ENCODE measurements at regions not wholly inside any gene's neighbourhood (a gene's known extent, or its start where the extent isn't known, plus 50 kb on each side); places are given as distances from the start of the nearest gene placed in this dataset.

DNA sequence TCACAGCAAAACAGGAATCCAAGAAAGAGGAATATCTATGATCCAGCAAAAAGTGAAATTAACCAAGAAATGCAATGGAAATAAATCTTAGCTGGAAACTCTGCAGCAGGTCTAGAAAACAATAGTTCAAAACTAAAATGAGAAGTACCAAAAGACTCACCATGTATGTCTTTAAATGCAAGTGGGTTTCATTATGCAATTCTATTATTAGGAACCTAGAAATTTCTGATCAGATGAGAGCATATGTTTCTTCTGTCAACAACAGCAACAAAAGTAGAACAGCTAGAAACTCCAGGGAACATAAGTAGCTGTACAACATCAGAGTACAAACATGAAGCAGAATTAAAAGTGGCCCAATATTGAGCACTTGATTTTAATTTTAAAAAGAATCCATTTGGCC, 304.0 kb downstream of the ARHGAP12 start:
- Histone ChIP-seq H3K27me3 (ENCODE audit: insufficient read depth, poor library complexity, severe bottlenecking) (no peaks in the 10 kb centered on the region), H3K27ac (replicated peaks) (no peak overlapping the region), H3K4me3 (replicated peaks; ENCODE audit: insufficient read depth, low read length) (no peak overlapping the region)
- TF ChIP-seq GABPA (IDR thresholded peaks at IDR 0.05; ENCODE audit: low read depth), result no peak
- TF ChIP-seq SPI1 (IDR thresholded peaks at IDR 0.05; ENCODE audit: borderline replicate concordance, low read depth), result no peak
- TF ChIP-seq, protein P1, sequence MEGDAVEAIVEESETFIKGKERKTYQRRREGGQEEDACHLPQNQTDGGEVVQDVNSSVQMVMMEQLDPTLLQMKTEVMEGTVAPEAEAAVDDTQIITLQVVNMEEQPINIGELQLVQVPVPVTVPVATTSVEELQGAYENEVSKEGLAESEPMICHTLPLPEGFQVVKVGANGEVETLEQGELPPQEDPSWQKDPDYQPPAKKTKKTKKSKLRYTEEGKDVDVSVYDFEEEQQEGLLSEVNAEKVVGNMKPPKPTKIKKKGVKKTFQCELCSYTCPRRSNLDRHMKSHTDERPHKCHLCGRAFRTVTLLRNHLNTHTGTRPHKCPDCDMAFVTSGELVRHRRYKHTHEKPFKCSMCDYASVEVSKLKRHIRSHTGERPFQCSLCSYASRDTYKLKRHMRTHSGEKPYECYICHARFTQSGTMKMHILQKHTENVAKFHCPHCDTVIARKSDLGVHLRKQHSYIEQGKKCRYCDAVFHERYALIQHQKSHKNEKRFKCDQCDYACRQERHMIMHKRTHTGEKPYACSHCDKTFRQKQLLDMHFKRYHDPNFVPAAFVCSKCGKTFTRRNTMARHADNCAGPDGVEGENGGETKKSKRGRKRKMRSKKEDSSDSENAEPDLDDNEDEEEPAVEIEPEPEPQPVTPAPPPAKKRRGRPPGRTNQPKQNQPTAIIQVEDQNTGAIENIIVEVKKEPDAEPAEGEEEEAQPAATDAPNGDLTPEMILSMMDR (IDR thresholded peaks at IDR 0.05; ENCODE audit: insufficient read depth, low read length), result no peak
- TF ChIP-seq, protein P2, sequence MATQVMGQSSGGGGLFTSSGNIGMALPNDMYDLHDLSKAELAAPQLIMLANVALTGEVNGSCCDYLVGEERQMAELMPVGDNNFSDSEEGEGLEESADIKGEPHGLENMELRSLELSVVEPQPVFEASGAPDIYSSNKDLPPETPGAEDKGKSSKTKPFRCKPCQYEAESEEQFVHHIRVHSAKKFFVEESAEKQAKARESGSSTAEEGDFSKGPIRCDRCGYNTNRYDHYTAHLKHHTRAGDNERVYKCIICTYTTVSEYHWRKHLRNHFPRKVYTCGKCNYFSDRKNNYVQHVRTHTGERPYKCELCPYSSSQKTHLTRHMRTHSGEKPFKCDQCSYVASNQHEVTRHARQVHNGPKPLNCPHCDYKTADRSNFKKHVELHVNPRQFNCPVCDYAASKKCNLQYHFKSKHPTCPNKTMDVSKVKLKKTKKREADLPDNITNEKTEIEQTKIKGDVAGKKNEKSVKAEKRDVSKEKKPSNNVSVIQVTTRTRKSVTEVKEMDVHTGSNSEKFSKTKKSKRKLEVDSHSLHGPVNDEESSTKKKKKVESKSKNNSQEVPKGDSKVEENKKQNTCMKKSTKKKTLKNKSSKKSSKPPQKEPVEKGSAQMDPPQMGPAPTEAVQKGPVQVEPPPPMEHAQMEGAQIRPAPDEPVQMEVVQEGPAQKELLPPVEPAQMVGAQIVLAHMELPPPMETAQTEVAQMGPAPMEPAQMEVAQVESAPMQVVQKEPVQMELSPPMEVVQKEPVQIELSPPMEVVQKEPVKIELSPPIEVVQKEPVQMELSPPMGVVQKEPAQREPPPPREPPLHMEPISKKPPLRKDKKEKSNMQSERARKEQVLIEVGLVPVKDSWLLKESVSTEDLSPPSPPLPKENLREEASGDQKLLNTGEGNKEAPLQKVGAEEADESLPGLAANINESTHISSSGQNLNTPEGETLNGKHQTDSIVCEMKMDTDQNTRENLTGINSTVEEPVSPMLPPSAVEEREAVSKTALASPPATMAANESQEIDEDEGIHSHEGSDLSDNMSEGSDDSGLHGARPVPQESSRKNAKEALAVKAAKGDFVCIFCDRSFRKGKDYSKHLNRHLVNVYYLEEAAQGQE (IDR thresholded peaks at IDR 0.05; ENCODE audit: insufficient replicate concordance, low read depth), result no peak
- TF ChIP-seq POLR2AphosphoS5 (IDR thresholded peaks at IDR 0.05; ENCODE audit: low read depth), result no peak
- no peak for DNase-seq (ENCODE audit: low read depth in 1 of 2, low spot score in 1 of 2)

DNA sequence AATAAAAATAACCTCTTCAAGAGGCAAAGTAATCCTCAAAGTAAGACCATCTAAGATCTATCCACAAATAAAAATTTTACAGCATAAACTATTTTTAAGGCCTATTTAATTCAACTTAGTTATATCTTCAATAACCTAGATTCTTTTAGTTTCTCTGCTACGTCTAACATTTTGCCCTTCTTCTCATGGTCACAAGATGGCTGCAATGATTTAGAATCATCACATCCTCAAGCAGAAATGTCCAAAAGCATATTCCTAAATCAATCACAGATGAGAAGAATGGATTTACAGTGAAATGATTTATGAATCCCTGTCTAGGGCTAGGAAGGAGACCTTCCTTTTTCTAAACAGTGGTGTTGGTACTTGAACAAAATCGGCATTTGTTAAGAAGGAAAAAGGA, 304.7 kb downstream of the ARHGAP12 start:
- H3K27me3 ChIP-seq (ENCODE audit: insufficient read depth, poor library complexity, severe bottlenecking), result no peaks in the 10 kb centered on the region
- H3K4me3 ChIP-seq (replicated peaks; ENCODE audit: insufficient read depth, low read length), result no peak overlapping the region
- TF ChIP-seq SPI1 (IDR thresholded peaks at IDR 0.05; ENCODE audit: borderline replicate concordance, low read depth) (no peak), GABPA (IDR thresholded peaks at IDR 0.05; ENCODE audit: low read depth) (no peak), POLR2AphosphoS5 (IDR thresholded peaks at IDR 0.05; ENCODE audit: low read depth) (no peak)
- TF ChIP-seq, protein P2 (IDR thresholded peaks at IDR 0.05; ENCODE audit: insufficient replicate concordance, low read depth), result no peak
- TF ChIP-seq, protein P1 (IDR thresholded peaks at IDR 0.05; ENCODE audit: insufficient read depth, low read length), result no peak
- no peak overlapping the region for H3K27ac ChIP-seq (replicated peaks)
- DNase-seq (ENCODE audit: low read depth in 1 of 2, low spot score in 1 of 2), result no peak

DNA sequence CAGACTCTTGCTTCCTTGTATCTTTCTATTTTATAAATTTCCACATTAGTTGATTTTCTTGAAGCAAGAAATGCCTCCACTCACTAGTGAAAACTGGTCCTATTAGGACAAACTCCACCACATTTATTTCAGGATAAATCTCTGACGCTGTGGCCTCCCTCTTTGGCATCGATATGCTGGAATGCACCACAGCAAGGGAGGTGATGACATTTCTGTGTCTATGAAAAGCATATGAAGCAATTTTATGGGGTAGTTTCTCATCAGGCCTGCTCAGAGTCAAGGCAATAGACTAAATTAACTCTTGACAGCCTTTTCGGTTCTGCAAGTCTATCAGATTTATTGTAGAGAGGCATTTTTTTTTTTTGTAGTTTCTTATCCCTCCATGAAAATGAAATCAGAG, 304.4 kb downstream of the ZEB1 start:
- no peak overlapping the region for H3K4me3 ChIP-seq (replicated peaks; ENCODE audit: insufficient read depth, low read length)
- no peak for TF ChIP-seq POLR2AphosphoS5 (IDR thresholded peaks at IDR 0.05; ENCODE audit: low read depth)
- no peak for TF ChIP-seq GABPA (IDR thresholded peaks at IDR 0.05; ENCODE audit: low read depth)
- no peak for TF ChIP-seq SPI1 (IDR thresholded peaks at IDR 0.05; ENCODE audit: borderline replicate concordance, low read depth)
- TF ChIP-seq, protein P1 (IDR thresholded peaks at IDR 0.05; ENCODE audit: insufficient read depth, low read length), result no peak
- TF ChIP-seq, protein P2 (IDR thresholded peaks at IDR 0.05; ENCODE audit: insufficient replicate concordance, low read depth), result no peak
- no peak for DNase-seq (ENCODE audit: low read depth in 1 of 2, low spot score in 1 of 2)
- no peak overlapping the region for H3K27ac ChIP-seq (replicated peaks)
- no peaks in the 10 kb centered on the region for H3K27me3 ChIP-seq (ENCODE audit: insufficient read depth, poor library complexity, severe bottlenecking)

Measured in HL-60 (cell line).